ENCODE measurements at regions not wholly inside any gene's neighbourhood (a gene's known extent, or its start where the extent isn't known, plus 50 kb on each side); places are given as distances from the start of the nearest gene placed in this dataset.

DNA sequence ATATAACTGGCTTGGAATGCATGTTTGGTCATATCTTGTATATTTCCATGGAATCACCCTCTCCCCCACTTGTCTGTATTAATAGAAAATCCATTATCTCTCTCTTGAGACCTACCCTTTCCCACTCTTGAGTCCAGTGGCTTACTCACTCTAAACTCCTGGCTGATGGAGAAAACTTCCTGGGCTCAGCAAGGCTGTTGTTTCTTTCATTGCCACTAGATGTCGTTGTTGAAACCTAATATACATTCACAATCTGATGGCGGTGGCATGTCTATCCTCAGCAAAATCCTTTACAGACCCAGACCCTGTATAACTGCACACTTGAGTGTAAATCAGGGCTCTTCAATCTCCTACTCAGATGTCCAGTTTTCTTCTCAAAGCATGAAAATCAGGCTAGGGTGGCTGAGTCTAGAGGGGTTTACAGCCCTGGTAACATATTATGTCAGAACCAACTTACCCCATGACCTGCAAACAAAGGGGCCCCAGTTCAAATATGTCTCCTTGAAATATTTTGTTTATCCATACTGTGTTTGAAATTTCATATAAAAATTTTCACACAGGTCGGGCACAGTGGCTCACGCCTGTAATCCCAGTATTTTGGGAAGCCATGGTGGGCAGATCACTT lies 70.0 kb upstream of the FAM241A start:
- TF ChIP-seq, protein P1, sequence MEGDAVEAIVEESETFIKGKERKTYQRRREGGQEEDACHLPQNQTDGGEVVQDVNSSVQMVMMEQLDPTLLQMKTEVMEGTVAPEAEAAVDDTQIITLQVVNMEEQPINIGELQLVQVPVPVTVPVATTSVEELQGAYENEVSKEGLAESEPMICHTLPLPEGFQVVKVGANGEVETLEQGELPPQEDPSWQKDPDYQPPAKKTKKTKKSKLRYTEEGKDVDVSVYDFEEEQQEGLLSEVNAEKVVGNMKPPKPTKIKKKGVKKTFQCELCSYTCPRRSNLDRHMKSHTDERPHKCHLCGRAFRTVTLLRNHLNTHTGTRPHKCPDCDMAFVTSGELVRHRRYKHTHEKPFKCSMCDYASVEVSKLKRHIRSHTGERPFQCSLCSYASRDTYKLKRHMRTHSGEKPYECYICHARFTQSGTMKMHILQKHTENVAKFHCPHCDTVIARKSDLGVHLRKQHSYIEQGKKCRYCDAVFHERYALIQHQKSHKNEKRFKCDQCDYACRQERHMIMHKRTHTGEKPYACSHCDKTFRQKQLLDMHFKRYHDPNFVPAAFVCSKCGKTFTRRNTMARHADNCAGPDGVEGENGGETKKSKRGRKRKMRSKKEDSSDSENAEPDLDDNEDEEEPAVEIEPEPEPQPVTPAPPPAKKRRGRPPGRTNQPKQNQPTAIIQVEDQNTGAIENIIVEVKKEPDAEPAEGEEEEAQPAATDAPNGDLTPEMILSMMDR (optimal IDR thresholded peaks at IDR 0.05 in 1 of 3, IDR thresholded peaks at IDR 0.05 in 1 of 3, conservative IDR thresholded peaks at IDR 0.05 in 1 of 3; ENCODE audit: extremely low read depth in 1 of 3, insufficient read depth in 2 of 3, low read length in 3 of 3) = peak; percentile 62 to 71 (median 68)
- TF ChIP-seq EZH2 (IDR thresholded peaks at IDR 0.05; ENCODE audit: low read length) = no peak

Measured in keratinocyte (primary cell).